GM23248 (cell line): ENCODE measurements at regions not wholly inside any gene's neighbourhood (a gene's known extent, or its start where the extent isn't known, plus 50 kb on each side); places are given as distances from the start of the nearest gene placed in this dataset.

ENCODE experiments used
- EZH2 ChIP-seq: fragments of 200-600 bp; sonication (generic); IDR thresholded peaks from 2 replicates; pipeline ENCODE4 v1.6.1; 2018; ENCODE audit warnings: antibody characterized with exemption, mild to moderate bottlenecking; ENCODE audit not compliant: insufficient read depth, poor library complexity, severe bottlenecking
- EZH2phosphoT487 ChIP-seq: fragments of 200-600 bp; sonication (generic); IDR thresholded peaks from 2 replicates; pipeline ENCODE4 v1.6.1; 2018; ENCODE audit warnings: antibody characterized with exemption, moderate library complexity, mild to moderate bottlenecking, low read depth; ENCODE audit not compliant: insufficient read depth

DNA sequence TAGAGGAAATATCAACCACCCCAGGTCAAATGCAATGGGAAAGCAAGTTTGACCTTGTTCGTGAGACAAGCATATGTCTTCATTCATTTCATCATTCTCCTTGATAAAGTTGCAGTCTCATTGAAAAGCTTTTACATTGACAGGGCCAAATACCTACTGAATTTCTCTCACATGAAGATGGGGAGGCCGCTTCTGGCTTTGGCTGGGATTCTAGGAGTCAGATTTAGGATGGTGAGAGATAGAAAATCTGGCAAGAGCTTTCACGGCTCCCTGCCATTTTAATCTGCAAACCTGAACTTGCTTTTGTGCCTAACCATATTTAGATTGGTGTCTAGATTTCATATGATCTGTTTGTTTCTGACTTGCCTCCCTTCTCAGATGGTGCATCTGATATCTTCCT lies 88.0 kb downstream of the TMEM100 start:
- TF ChIP-seq EZH2, result no peak
- no peak for TF ChIP-seq EZH2phosphoT487
